AG04449 (cell line): ENCODE measurements at regions not wholly inside any gene's neighbourhood (a gene's known extent, or its start where the extent isn't known, plus 50 kb on each side); places are given as distances from the start of the nearest gene placed in this dataset.

ENCODE experiments used
- CTCF ChIA-PET: fragments of 350-600 bp; formaldehyde crosslinking; extraction: SDS; loops from one replicate; lab custom pipeline; 2021; ENCODE audit warnings: antibody characterized with exemption; lab: Yijun Ruan, JAX
- POLR2A ChIA-PET: fragments of 400-600, 350-600 bp; formaldehyde crosslinking; extraction: SDS; loops from one replicate; lab custom pipeline; 2020; ENCODE audit warnings: antibody characterized with exemption, inconsistent platforms; lab: Yijun Ruan, JAX
- DNase-seq: peaks from one replicate; pipeline ENCODE4 v3.0.0-alpha.2; 2010; ENCODE audit warnings: low read depth, low spot score
- H3K4me3 ChIP-seq: 2 replicates; pipeline ENCODE4 v1.5.1; 2011; ENCODE audit warnings: low read depth, mild to moderate bottlenecking, control low read depth, low read length
- TF ChIP-seq, protein P1 (sequence below): IDR thresholded peaks from one replicate; pipeline ENCODE4 v1.5.1; 2011; ENCODE audit warnings: mild to moderate bottlenecking, moderate library complexity, low read length, control low read depth, inconsistent platforms; ENCODE audit not compliant: insufficient read depth; ENCODE audit errors: missing control alignments

DNA sequence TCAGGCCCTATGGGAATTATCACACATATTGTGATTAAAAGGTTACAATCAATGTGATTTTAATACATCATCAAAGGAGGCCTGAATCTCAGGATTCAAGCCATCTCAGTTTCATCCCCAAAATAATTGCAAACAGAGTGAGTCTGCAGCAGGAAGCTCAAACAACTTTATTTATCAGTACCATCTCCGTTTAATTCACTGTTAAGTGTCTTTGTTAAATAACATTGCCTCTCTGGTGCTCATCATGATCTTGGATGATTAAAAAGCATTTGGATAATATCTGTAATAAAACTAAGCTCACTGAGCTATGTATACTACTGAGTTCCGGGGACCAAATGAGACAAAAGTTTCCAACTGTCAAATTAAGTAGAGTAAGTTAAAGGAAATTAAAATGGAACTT, 817.8 kb upstream of the CNTNAP5 start:
- H3K4me3 ChIP-seq, result no peak overlapping the region
- TF ChIP-seq, protein P1, sequence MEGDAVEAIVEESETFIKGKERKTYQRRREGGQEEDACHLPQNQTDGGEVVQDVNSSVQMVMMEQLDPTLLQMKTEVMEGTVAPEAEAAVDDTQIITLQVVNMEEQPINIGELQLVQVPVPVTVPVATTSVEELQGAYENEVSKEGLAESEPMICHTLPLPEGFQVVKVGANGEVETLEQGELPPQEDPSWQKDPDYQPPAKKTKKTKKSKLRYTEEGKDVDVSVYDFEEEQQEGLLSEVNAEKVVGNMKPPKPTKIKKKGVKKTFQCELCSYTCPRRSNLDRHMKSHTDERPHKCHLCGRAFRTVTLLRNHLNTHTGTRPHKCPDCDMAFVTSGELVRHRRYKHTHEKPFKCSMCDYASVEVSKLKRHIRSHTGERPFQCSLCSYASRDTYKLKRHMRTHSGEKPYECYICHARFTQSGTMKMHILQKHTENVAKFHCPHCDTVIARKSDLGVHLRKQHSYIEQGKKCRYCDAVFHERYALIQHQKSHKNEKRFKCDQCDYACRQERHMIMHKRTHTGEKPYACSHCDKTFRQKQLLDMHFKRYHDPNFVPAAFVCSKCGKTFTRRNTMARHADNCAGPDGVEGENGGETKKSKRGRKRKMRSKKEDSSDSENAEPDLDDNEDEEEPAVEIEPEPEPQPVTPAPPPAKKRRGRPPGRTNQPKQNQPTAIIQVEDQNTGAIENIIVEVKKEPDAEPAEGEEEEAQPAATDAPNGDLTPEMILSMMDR, result no peak
- ChIA-PET CTCF (no interaction called here), POLR2A (no interaction called here)
- DNase-seq, result no peak

- ChIA-PET POLR2A (no interaction called here), CTCF (no interaction called here)
- TF ChIP-seq, protein P1, result no peak
- DNase-seq, result no peak
- H3K4me3 ChIP-seq, result no peak overlapping the region
These were observed 815.9 kb upstream of the CNTNAP5 start for GRCh38 chr2:123209202-123209601.

GRCh38 chr2:123211181-123211580, 813.9 kb upstream of the CNTNAP5 start:
- ChIA-PET CTCF (no interaction called here), POLR2A (no interaction called here)
- DNase-seq, result no peak
- TF ChIP-seq, protein P1, result no peak
- no peak overlapping the region for H3K4me3 ChIP-seq

- POLR2A ChIA-PET, result no interaction called here
- no peak for DNase-seq
These were observed 779.9 kb upstream of the CNTNAP5 start for GRCh38 chr2:123245156-123245555.

GRCh38 chr2:123258877-123259539, 766.1 kb upstream of the CNTNAP5 start:
- POLR2A ChIA-PET, result no interaction called here
- no peak overlapping the region for H3K4me3 ChIP-seq
- TF ChIP-seq, protein P1, result no peak
- DNase-seq, result no peak
- CTCF ChIA-PET, result no interaction called here

More at GRCh38 chr2:123245156-123245555, 779.9 kb upstream of the CNTNAP5 start:
- CTCF ChIA-PET, result no interaction called here
- TF ChIP-seq, protein P1, result no peak
- no peak overlapping the region for H3K4me3 ChIP-seq

- TF ChIP-seq, protein P1, result no peak
- H3K4me3 ChIP-seq, result no peak overlapping the region
- ChIA-PET CTCF (no interaction called here), POLR2A (no interaction called here)
- DNase-seq, result no peak
These were observed 762.2 kb upstream of the CNTNAP5 start for GRCh38 chr2:123262856-123263255.
